GM23248 (cell line): ENCODE measurements at regions not wholly inside any gene's neighbourhood (a gene's known extent, or its start where the extent isn't known, plus 50 kb on each side); places are given as distances from the start of the nearest gene placed in this dataset.

ENCODE experiments used
- EZH2 ChIP-seq: fragments of 200-600 bp; sonication (generic); IDR thresholded peaks from 2 replicates; pipeline ENCODE4 v1.6.1; 2018; ENCODE audit warnings: antibody characterized with exemption, mild to moderate bottlenecking; ENCODE audit not compliant: insufficient read depth, poor library complexity, severe bottlenecking
- EZH2phosphoT487 ChIP-seq: fragments of 200-600 bp; sonication (generic); IDR thresholded peaks from 2 replicates; pipeline ENCODE4 v1.6.1; 2018; ENCODE audit warnings: antibody characterized with exemption, moderate library complexity, mild to moderate bottlenecking, low read depth; ENCODE audit not compliant: insufficient read depth

GRCh38 chr3:189070965-189071364, 100.8 kb upstream of the TPRG1 start:
- no peak for TF ChIP-seq EZH2phosphoT487
- TF ChIP-seq EZH2 = no peak
